ENCODE measurements at regions not wholly inside any gene's neighbourhood (a gene's known extent, or its start where the extent isn't known, plus 50 kb on each side); places are given as distances from the start of the nearest gene placed in this dataset.

- DNase-seq: peak; percentile 98
These were observed 92.0 kb upstream of the MKLN1 start for GRCh38 chr7:131235489-131236317.

GRCh38 chr7:131236318-131236672 lies 91.4 kb upstream of the MKLN1 start:
- no peak for DNase-seq

GRCh38 chr7:131238347-131238931 lies 89.2 kb upstream of the MKLN1 start:
- DNase-seq: peak; percentile 57

GRCh38 chr7:131241386-131241785 lies 86.3 kb upstream of the MKLN1 start:
- no peak for DNase-seq

- DNase-seq: no peak
These were observed 85.5 kb upstream of the MKLN1 start for GRCh38 chr7:131242123-131242650.

- peak; percentile 97 for DNase-seq
These were observed 83.3 kb upstream of the MKLN1 start for GRCh38 chr7:131244259-131244852.

GRCh38 chr7:131249003-131249402 lies 78.7 kb upstream of the MKLN1 start:
- peak; percentile 94 for DNase-seq

- no peak for DNase-seq
These were observed 78.2 kb upstream of the MKLN1 start for GRCh38 chr7:131249483-131249882.

- no peak for DNase-seq
These were observed 77.3 kb upstream of the MKLN1 start for GRCh38 chr7:131250331-131250730.

GRCh38 chr7:131251371-131251770 lies 76.3 kb upstream of the MKLN1 start:
- DNase-seq: no peak

GRCh38 chr7:131252976-131253375 lies 74.7 kb upstream of the MKLN1 start:
- DNase-seq: no peak

- no peak for DNase-seq
These were observed 73.5 kb upstream of the MKLN1 start for GRCh38 chr7:131254211-131254610.

GRCh38 chr7:131255242-131255641 lies 72.4 kb upstream of the MKLN1 start:
- DNase-seq: no peak

GRCh38 chr7:131261476-131261994 lies 66.1 kb upstream of the MKLN1 start:
- no peak for DNase-seq

GRCh38 chr7:131265227-131265626 lies 62.4 kb upstream of the MKLN1 start:
- no peak for DNase-seq

- no peak for DNase-seq
These were observed 60.0 kb upstream of the MKLN1 start for GRCh38 chr7:131267631-131268030.

- no peak for DNase-seq
These were observed 58.8 kb upstream of the MKLN1 start for GRCh38 chr7:131268906-131269305.

- DNase-seq: no peak
These were observed 55.6 kb upstream of the MKLN1 start for GRCh38 chr7:131272086-131272485.

- DNase-seq: no peak
These were observed 52.7 kb upstream of the MKLN1 start for GRCh38 chr7:131274986-131275385.

- DNase-seq: no peak
These were observed 51.5 kb upstream of the MKLN1 start for GRCh38 chr7:131276190-131276589.

- no peak for DNase-seq
These were observed 50.9 kb upstream of the MKLN1 start for GRCh38 chr7:131276748-131277147.

All from fibroblast of skin of right biceps (primary cell).